ENCODE measurements at regions not wholly inside any gene's neighbourhood (a gene's known extent, or its start where the extent isn't known, plus 50 kb on each side); places are given as distances from the start of the nearest gene placed in this dataset.

DNA sequence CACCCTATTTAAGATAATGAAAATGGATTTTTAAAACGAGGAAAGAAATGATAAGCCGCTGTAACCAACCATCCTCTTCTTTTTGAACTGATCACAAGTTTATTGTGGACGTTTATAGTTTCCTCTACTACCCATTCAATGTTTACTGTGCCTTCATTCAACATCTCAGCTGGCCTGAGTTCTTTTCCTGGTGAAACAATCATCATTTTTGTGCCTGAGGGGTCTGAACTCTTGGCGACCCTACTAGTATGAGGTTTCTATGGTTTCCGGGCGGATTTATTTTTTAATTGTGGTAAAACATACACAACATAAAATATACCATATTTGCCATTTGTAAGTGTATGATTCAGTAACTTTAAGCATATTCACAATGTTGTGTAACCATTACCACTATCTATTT, 100.7 kb downstream of the SPRY1 start:
- TF ChIP-seq, protein P1, sequence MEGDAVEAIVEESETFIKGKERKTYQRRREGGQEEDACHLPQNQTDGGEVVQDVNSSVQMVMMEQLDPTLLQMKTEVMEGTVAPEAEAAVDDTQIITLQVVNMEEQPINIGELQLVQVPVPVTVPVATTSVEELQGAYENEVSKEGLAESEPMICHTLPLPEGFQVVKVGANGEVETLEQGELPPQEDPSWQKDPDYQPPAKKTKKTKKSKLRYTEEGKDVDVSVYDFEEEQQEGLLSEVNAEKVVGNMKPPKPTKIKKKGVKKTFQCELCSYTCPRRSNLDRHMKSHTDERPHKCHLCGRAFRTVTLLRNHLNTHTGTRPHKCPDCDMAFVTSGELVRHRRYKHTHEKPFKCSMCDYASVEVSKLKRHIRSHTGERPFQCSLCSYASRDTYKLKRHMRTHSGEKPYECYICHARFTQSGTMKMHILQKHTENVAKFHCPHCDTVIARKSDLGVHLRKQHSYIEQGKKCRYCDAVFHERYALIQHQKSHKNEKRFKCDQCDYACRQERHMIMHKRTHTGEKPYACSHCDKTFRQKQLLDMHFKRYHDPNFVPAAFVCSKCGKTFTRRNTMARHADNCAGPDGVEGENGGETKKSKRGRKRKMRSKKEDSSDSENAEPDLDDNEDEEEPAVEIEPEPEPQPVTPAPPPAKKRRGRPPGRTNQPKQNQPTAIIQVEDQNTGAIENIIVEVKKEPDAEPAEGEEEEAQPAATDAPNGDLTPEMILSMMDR (IDR thresholded peaks at IDR 0.05) = no peak
- no peak for TF ChIP-seq ZFX (IDR thresholded peaks at IDR 0.05; ENCODE audit: borderline replicate concordance)

Data from 22Rv1 (cell line).